ENCODE measurements at regions not wholly inside any gene's neighbourhood (a gene's known extent, or its start where the extent isn't known, plus 50 kb on each side); places are given as distances from the start of the nearest gene placed in this dataset.

DNA sequence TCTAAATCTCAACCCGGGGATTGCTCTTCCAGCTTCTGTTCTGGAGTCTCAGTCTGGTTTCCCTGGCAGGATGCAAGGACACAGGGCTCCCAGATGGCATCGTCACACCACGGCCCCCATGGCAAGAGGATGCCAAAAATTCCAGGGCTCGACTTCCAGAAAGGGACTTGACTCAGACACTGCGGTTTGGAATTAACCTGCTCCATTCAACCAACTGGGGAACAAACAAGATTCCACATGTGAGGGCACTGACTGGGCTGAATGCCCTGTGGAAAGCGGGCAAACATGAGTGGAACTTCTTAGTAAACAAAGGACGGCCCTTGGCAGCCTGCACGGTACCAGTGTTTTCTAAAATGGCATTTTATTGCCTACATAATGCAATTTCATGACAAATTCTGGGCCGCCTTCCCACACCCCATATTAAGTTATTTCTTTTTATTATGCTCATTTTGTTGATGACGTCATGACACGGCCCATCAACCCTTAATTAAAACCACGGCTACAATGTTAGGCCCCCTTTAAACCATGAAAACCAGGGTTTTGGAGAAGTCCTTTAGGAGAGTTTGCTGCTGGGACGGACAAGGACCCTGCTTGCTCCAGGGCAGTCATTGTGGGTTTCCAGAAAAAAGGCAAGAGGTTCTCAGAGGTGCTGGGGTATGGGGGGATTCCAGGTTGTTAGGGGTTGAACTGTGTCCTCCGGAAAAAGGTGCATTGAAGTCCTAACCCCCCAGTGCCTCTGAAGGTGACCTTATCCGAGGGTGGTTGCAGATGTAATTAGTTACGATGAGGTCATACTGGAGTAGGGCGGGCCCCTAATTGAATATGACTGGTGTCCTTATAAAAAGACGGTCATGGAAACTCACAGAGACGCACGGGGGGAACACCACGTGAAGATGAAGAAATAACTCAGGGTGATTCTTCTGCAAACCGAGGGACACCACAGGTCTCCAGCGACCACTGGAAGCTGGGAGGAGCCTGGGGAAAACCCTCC is 205.6 kb downstream of the FOXL1 start:
- TF ChIP-seq, protein P1, sequence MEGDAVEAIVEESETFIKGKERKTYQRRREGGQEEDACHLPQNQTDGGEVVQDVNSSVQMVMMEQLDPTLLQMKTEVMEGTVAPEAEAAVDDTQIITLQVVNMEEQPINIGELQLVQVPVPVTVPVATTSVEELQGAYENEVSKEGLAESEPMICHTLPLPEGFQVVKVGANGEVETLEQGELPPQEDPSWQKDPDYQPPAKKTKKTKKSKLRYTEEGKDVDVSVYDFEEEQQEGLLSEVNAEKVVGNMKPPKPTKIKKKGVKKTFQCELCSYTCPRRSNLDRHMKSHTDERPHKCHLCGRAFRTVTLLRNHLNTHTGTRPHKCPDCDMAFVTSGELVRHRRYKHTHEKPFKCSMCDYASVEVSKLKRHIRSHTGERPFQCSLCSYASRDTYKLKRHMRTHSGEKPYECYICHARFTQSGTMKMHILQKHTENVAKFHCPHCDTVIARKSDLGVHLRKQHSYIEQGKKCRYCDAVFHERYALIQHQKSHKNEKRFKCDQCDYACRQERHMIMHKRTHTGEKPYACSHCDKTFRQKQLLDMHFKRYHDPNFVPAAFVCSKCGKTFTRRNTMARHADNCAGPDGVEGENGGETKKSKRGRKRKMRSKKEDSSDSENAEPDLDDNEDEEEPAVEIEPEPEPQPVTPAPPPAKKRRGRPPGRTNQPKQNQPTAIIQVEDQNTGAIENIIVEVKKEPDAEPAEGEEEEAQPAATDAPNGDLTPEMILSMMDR (IDR thresholded peaks at IDR 0.05; ENCODE audit: insufficient read depth, low read depth, low read length, missing control alignments): no peak
- no peak for DNase-seq (ENCODE audit: low read depth)

DNA sequence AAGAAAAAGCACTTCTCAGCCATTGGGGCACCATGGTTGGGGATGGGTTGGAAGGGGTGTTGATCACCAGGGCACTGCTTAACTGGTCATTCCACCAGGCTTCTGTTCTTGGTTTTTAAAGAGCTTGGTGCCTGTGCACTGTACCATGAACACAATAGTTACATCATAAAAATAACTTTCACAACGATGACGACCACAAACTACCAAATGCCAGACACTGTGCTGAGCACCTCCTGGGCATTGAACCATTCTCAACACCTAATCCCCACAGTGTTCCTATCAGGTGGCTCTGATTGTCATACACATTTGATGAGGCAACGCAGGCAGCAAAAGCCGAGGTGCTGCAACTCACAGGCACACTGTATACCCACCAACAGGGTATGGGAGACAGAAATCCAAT is 208.0 kb downstream of the FOXL1 start:
- TF ChIP-seq, protein P1 (IDR thresholded peaks at IDR 0.05; ENCODE audit: insufficient read depth, low read depth, low read length, missing control alignments): no peak
- no peak overlapping the region for H3K4me3 ChIP-seq (ENCODE audit: low read depth, low read length)
- DNase-seq (ENCODE audit: low read depth): no peak

More for the DNA sequence above, 205.6 kb downstream of the FOXL1 start:
- H3K4me3 ChIP-seq (ENCODE audit: low read depth, low read length): no peak overlapping the region

DNA sequence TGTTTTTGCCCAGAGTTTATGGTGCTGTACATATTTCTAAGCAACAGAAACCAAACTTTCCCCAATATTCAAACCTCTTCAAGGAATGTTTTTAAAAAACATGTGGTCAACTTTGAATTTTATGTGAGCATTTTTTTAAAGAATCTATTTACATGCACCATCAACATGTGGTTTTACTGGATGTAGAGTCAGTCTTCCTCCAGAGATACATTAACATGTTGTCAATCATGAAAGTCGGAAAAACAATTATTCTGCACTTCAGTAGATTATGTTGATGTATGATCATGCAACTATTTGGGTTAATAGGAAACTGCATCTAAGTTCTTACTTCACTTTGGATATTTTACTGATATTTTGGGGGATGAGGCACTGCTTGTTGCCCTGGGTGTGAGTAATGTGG is 208.6 kb downstream of the FOXL1 start:
- DNase-seq (ENCODE audit: low read depth): no peak
- H3K4me3 ChIP-seq (ENCODE audit: low read depth, low read length): no peak overlapping the region
- TF ChIP-seq, protein P1 (IDR thresholded peaks at IDR 0.05; ENCODE audit: insufficient read depth, low read depth, low read length, missing control alignments): no peak

DNA sequence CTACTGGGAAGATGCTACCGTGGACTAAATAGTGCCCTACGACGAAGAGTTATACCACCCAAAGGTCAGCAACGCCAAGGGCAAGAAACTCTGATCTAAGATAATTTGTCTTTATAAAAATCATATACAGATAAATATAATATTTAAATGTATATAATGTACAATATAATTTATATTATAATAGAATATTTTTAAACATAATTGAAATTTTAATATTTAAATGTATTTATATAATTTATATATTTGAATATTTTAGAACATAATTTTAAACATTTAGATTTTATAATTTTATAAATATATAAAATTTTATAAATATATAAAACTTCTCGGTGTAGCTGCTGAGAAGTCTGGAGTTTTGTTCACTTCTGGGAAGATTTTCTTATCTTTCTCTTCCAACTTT is 209.2 kb downstream of the FOXL1 start:
- no peak for DNase-seq (ENCODE audit: low read depth)
- H3K4me3 ChIP-seq (ENCODE audit: low read depth, low read length): no peak overlapping the region
- TF ChIP-seq, protein P1 (IDR thresholded peaks at IDR 0.05; ENCODE audit: insufficient read depth, low read depth, low read length, missing control alignments): no peak

DNA sequence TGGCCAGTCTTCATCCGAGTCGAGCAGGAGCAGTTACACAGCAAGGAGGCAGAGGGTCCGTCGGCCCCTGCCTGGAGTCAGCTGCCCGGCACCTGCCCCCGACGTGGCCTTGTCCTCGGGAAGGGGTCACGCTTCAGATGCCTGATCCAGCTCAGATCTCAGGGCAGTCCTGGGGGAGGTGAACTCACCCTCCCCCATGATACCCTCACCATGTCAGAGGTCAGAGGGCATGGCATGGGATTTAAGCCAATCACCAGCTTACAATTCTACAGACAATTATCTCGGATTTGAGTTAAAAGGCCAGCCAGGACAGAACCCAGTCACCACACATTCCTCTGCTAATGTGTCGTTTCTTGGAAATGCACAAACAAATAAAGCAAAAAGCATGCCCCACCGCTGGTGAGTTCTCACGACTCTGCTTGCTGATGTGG is 211.3 kb downstream of the FOXL1 start:
- no peak overlapping the region for H3K4me3 ChIP-seq (ENCODE audit: low read depth, low read length)
- no peak for DNase-seq (ENCODE audit: low read depth)
- TF ChIP-seq, protein P1 (IDR thresholded peaks at IDR 0.05; ENCODE audit: insufficient read depth, low read depth, low read length, missing control alignments): no peak

DNA sequence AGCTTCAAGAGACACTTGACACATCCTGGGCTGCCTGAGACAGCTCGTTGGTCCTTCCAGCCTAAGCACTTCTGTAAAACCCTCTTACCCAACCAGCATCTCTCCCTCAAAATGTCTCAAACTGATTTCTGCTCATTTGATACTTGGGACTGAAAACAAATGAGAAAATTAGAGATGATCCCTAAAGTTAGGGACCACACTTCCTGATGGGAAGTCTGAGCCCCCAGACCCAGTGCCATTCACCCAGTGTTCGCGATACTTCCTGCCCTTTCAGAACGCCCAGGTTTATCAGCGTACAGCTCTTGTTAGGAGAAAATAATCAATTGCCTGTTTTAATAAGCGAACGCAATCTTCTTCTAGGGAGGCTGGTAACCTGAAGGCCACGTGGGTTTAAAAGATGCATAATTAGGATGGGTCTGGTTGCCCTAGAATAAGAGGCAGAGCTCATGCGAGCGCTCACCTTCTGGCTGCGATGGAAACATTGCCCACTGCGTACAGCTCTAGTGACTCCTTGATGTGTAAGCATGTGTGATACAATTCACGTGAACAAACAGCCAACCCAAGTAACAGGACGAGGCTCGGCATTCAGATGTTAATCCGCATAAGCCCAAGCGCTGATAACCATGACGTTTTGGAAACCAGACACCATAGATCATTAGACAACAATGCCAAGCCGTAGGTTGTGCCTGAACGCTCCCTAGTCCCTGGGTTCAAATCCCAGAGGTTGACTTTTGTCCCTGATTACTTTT is 213.1 kb downstream of the FOXL1 start:
- H3K4me3 ChIP-seq (ENCODE audit: low read depth, low read length): no peak overlapping the region
- DNase-seq (ENCODE audit: low read depth): no peak
- TF ChIP-seq, protein P1 (IDR thresholded peaks at IDR 0.05; ENCODE audit: insufficient read depth, low read depth, low read length, missing control alignments): no peak

Measured in GM12865 (cell line).